ENCODE measurements at regions not wholly inside any gene's neighbourhood (a gene's known extent, or its start where the extent isn't known, plus 50 kb on each side); places are given as distances from the start of the nearest gene placed in this dataset.
"Not testable (repeated sequence)": the region's sequence is repeated elsewhere in the genome, so short reads cannot be mapped to it uniquely, and the experiment has no call there.

DNA sequence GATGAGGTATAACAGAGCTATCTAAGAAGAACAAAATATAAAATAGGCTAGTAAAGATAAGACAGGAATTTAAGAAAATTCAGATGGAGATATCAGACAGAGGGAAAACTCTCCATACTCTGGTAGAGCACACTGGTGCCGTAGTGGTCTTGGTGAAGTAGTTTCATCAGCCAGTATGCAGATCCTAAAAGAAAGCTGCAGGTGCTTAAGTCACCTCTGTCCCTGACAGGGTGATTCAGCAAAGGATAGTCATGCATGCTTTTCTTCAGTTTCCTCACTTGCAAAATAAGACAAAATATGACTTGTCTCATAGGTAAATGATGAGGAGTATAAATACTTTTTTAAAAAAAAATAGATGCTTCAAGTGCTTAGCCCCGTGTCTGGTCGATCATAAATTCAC, 794.9 kb downstream of the TNS3 start:
- DNase-seq: no peak

DNA sequence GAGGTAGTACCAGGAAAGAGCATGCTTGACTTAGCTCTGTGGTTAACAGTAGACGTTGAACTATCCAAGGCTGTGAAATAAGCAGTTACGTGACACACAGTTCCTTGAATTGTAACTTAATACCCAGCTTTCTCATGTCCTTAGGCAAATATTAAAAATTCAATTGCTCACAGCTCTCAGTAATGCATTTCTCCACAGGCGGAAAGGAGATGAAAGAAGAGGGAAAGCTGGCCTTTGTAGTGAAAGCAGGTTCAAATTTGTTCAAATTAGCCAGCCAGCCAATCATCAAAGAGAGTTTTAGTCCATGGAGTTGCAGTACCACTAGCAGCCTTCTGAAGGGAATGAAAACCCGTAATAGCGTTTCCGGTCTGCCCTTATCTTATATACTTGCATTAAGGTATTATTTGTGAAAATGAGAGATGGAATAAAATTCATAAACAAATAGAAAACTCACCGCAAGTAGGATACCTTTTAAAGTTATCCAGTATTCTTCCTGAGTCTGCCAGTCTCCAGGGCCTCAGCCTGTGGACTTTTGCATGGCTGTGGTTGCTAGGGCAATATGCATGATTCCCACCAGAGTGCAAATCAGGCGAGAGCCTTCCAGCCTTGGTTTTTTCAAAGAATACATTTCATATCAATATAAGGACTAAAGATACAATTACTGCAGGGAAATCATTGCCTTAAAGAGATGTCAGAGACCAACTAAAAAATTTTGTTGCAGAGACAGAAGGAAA, 795.5 kb downstream of the TNS3 start:
- DNase-seq: peak; percentile 59

DNA sequence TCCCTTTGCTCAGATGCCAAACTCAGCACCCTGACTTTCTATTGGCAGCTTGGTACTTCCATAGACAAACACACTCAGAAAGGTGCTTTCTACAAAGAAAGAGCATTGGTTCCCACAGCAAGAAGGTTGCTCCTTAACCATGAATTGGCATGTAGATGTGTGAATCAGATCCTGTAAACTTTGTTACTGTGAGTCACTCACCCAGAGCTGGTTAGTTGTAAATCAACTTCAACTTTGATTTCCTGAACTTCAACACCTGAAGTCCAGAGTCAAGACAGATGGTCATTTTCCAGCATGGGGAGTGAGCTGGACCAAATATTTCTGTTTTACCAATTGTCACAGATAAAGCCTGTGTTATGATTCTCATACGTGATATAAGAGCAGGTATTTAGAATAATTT, 797.2 kb downstream of the TNS3 start:
- no peak for DNase-seq

DNA sequence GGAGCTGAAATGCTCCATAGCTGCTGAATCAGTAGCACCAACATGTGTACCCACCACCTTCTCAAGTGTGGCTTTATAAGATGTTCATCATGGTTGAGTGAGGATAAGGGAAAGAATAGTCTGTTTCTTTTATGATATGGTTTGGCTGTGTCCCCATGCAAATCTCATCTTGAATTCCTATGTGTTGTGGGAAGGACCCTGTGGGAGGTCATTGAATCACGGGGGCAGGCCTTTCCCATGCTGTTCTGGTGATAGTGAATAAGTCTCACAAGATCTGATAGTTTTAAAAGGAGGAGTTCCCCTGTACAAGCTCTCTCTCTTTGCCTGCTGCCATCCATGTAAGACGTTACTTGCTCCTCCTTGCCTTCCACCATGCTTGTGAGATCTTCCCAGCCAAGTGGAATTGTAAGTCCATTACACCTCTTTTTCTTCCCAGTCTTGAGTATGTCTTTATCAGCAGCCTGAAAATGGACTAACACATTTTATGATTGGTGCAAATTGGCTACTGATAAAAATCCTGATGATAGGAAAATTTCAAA, 799.9 kb downstream of the TNS3 start:
- no peak for DNase-seq

DNA sequence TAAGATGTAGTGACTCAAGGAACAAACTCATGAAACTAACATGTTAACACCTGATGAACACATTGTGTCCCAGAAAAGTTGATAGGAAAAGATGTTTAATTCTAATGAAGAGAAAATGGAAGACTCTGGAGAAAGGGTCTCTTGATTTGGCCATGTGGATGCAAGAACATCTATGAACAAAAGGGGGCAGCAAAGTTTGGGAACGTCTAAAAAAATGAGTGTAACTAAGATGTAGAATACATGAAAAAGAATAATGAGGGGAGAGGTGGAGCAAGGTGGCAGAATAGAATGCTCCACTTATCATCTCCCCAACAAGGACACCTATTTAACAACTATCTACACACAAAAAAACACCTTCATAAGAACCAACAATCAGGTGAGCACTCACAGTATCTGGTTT, 805.1 kb downstream of the TNS3 start:
- DNase-seq: no peak

DNA sequence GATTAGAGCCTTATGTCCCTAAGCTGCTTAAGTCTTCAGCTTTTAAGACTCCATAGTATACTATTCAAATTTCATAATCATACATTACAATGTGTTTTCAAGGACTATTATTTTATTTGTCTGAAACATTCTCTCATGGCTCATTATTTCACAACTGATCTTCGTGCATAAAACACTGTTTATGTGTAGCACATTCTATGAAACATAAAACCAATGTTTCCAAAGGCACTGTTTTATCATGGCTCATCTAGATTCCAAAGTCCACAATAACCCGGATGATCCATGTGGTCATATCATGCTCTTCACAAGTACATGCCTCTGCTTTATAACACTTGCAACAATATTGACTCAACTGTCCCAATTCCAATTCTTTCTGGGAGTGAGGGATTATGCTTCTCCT, 806.1 kb downstream of the TNS3 start:
- DNase-seq: no peak

DNA sequence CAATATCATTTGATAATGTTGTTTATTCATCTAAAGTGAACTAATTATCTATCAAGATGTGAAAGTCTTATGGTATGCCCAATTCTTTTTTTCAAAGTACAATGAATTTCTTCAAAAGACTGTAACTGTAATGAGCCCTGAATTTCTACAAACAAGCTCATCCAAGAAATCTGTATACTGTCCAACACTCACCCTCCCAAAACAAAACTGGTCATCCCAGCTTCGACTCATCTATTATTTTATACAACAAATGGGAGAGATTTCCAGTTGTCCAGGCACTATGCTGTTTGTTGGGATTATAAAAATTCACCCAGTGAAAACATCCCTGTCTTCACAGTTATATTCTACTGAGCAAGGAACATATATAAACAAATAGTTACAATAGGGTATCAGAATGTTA, 806.9 kb downstream of the TNS3 start:
- no peak for DNase-seq

DNA sequence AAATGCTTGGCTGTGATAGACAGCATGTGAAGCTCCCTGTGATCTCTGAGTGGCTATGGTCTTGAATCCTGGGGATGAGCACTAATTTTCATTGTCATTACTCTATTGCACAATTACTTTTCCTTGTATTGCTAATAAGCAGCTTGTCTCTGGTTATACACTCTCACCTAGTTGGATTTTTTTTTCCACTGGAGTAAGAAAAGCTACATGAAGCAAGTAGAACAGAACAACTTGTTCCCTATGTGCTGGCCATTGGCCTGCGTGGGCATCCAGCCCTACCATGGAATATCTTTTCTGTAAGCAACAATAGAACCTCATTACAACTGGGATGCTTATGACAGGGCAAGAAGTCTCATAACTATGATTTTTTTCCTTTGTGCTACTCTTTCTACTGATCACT, 807.4 kb downstream of the TNS3 start:
- DNase-seq: no peak

DNA sequence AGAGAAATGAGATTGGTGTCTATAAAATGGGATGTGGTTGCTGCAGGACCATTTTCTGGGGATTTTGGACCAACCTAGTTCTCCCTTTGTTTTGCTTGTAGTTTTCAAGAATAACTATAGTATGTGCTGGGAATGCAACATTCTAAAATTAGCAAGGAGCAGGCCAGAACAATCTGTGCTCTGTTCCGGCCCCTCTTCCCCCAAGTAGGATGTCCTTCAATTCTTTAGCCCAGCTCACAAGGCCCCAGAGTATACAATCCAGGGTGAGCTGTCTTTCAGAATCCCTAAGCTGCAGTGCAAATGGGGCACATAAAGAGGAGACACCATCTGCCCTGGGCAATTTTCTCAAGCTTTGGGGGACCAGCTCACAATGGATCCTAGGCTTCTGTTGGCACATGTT, 809.1 kb downstream of the TNS3 start:
- DNase-seq: no peak

DNA sequence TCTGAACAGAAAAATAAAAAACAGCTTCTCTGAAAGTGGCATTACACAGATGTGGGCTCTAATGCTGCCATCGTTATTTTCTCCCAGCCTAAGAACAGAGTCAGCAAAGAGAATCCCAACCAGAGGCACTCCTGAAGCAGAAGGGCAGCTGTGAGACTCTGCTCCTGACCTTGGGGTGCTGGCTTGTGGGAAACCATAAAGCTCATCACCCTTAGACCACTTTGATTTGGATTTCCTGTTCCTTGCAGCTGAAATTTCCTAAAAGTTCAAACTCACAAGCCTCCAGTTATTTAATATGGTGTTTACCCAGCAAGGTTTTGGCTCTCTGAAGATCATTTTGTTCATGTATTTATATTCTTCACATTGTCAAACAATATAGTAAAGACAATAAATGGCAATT, 814.8 kb downstream of the TNS3 start:
- no peak for DNase-seq

DNA sequence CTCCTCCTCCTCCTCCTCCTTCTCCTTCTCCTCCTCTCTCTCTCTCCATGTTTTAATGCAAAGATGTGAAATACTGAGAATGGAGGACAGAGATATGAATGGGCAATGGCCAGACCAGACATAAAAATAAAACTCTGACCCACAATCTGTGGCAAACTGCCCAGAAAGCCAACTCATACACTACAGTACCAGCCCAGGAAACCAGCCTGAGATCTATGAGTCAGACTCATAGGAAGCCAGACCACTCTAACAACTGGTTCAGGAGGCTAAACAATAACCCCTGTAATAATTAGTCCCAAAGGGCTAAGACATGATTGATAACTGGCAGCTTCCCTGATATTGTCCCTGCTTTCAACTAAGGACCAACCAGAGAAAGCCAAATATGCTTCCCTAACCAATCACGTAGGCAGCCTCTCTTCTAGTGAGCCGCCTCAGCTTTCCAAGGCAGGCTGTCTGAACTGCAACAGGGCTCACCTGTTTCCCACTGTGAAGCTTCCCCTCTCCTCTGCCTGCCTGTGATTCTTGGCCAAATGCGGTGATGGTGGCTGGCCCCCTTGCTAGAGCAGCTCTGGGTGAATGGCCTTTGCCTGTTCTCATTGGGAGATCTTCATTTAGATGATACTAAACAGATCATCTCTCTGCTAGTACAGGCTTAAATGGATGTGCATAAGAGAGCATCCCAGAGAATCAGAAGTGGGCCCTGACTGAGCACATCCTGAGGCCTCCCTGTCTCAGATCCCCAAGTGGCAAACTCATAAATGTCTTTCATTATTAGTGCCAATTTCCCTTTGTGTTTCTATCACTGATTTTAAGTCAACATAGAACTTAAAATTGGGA, 817.6 kb downstream of the TNS3 start:
- no peak for DNase-seq

DNA sequence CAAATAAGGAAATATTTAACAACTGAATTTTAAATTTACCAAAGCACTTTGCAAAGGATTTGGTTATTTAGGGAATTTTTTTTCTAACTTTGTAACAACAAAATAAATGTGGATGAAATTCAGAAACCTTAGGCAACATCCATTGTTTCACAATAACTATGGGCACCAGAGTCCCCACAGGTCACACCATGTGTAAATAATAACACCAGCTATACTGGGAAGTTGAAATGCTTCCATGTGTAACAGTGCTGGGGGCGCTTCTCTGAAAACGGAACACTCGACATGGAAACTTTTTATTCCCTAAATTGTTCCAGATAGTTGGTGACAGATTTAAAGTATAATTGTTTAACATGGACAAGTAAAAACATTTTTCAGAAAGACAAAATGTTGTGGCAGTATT, 818.6 kb downstream of the TNS3 start:
- no peak for DNase-seq

DNA sequence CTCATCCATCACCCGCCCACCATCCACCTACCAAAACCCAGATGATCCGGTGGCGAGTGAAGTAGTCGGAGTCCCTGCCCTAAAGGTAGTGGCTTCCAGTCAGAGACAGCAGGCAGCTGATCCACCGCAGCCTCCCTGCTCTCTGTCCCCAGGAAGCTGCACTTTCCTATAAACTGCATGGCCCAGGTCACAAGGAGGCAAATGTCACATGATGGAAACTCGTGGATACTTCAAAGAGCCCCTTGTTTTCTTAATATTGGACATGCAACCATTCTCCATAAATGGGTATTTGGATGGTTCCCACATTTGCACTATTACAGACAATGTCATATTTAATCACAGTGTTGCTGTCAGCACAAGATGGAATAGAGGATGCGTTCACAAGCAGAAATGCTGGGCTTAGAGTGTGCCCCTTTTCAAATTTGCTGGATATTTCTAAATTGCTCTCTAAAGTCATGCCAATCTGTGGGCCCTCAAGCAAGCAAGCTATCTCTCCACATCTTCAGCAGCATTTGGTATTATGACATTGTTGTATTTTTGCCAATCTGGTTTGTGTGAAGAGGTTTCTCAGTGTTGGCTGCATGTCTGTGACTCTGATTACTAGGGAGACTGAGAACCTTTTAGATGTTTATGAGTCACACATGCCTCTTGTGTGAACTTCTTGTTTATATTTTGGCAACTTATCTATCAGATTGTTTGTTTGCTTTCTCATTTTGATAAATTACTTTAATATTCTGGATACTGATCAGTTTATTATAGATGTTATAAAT, 822.0 kb downstream of the TNS3 start:
- DNase-seq: no peak

DNA sequence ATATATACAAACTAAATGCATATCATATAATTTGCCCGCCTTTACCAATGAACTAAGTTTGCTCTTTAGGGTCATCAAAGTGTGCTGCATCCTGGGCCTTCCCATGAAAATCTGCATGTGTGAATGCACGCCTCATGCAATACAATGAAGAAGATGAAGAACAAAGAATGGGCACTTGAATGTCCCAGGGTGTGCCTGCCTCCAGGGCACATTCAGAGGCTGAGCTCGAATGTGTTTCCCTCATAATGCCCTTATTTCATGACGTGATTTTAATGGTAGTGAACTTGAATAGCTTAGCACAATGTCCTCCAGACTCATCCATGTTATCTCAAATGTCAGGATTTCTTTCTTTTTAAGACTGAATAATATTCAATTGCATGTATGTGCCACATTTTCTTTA, 824.9 kb downstream of the TNS3 start:
- no peak for DNase-seq

DNA sequence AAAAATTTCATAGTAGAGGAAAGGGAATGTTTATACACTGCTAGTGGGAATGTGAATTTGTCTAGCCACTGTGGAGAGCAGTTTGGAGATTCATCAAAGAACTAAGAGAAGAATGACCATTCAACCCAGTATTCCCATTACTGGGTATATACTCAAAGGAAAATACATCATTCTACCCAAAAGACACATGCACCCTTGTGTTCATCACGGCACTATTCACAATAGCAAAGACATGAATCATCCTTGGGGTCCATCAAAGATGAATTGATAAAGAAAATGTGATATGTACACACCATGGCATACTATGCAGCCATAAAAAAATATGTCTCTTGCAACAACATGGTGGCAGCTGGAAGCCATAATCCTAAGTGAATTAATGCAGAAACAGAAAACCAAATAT, 825.7 kb downstream of the TNS3 start:
- no peak for DNase-seq

DNA sequence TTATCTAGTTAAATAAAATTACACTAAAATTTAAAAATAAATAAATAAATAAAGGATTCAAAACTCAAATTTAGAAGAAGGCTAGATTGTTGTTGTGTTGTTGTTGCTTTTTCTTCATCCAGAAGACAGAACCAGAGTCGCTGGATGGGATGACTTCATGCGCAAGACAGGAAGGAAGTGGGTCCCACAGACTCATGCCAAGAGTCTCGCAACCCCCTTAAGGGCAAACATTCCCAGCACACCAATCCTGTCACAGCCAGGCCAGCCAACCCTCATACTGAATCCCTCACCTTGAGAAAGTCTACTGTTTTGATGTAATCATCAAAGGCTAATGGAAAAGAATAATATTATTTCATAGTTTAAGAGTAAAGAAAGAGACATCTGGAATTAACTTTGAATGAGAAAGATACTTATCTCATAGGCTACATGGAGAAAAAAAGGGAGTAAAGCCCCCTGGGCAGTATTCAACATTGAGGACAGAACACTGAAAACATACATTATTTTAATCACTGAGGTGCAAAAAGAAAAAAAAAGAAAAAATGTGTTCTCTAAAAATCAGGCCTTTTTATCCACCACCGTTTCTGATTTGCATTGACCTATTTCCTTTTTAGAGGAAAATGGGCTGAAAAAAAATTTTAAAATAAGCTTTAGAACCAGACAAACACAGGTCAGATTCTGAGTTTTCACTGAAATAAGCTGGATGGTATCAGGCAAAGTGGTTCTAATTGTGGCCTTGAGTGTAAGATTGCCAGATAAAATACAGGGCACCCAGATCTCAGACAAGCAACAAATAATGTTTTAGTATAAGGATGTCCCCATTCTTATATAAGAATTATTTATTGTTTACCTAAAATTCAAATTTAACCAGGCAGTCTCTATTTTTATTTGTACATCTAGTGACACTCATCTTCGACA, 826.5 kb downstream of the TNS3 start:
- DNase-seq: peak; percentile 27

DNA sequence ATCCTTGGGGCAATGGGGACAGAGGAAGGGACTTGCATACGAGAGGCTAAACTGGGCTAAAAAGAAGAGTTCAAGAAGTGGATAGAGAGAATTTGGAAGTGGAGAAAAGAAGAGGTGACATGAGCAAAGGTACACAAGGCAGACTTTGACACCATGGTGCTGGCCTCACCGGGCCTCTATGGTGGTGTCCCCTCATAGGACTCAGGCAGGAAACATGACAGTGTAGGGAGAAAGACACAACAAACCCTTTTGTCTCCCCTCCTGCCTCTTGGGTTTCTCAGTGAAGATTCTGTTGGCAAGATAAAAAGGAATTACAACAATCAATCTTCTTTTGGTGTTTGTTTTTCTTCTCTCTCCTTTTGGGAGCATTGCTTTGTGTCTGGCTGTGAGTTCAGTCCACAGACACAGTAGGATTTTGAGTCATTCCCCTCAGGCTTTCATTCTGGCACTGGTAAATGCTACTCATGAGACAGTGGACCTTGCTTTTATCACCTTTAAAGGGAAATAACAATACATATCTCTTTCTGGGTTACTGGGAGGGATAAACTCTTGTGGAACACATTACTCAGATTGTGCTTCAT, 827.7 kb downstream of the TNS3 start:
- no peak for DNase-seq

DNA sequence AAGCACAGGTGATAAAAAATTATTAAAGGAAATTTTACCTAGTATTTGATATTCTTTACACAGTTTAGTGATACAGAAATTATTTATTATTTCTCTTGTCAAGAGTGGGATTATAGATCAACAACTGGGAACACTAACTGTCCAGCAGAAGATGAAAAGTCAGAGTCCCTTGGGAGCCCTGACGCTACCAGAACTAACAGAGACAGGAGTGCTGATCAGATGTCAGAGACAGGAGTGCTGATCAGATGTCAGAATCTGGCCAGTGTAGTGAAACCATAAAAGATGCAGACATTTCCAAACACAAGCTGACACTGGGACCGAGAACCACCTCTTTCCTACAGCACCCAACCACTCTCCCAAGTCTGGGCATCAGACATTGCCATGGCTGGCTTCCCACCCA, 828.2 kb downstream of the TNS3 start:
- DNase-seq: no peak

DNA sequence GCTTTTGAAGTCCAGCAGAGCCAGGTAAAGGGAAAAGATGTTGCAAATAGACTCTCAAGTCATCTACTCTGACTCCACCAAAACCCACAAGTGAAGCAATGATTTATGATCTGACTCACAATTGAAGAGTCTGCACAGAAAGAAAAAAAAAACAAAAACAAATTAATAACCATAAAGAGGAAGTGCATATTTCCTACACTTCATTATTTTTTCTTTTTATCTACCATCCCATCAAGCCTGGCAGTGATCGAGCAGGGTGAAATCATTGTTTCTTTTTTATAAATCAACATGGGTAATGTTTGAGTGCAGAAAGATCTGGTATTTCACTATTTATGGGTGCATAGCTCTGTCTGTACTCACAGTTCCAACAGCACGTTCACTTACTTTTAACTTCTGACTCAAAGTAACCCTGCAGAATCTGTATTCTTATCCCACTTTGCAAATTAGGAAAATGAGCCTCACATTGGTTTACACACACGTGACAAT, 829.0 kb downstream of the TNS3 start:
- DNase-seq: no peak

DNA sequence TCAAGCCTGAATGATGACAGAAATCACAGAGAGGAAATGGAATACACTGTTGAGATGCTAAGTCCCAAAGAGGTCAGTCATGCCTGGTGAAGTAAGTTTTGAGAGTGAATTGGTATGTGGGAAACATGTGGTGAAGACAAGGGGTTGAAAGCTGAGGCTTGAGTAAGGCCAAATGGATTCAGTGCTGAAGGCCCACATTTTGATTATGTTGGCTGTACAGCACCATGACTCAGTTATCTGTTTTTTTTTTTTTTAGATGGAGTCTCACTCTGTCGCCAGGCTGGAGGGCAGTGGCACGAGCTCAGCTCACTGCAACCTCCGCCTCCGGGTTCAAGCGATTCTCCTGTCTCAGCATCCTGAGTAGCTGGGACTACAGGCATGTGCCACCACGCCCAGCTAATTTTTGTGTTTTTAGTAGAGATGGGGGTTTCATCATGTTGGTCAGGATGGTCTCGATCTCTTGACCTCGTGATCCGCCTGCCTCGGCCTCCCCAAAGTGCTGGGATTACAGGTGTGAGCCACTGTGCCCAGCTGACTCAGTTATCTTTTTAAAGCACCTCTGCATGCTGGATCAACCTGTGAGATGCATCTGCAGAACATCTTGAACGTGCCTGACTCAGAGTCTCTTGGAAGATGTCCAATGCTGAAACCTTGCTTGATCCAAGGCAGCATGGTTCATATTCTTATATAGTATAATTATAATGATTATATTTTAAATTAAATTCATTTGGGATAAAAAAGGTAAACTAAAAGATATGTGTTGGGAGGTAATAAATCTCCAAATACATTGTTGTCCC, 829.8 kb downstream of the TNS3 start:
- DNase-seq: not testable (repeated sequence)

DNA sequence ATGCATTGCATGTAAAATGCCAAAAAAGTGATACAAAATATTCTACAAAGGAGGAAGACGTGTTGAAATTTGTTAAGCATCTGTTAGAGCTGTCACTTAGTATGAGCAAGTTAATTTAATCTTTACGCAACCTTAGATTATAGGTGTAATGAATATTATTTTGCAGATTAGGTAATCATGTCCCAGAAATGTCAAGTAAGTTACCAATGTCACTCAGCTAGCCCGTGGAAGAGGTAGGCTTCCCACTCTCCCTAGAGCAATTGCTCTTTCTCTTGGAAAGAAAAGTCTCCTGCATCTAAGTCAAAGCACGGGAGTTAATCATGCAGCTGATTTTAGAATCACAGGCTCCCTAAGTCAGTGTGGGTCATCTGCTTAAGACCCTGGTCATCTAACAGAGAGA, 830.4 kb upstream of the IGFBP3 start:
- DNase-seq: no peak
